Activated CD8-positive, alpha-beta memory T cell treated with anti-CD3 and anti-CD28 coated beads for 24 hours (primary cell): ENCODE measurements at regions not wholly inside any gene's neighbourhood (a gene's known extent, or its start where the extent isn't known, plus 50 kb on each side); places are given as distances from the start of the nearest gene placed in this dataset.

Source experiments
- DNase-seq: peaks from one replicate; pipeline ENCODE4 v3.0.0-alpha.2; 2020

DNA sequence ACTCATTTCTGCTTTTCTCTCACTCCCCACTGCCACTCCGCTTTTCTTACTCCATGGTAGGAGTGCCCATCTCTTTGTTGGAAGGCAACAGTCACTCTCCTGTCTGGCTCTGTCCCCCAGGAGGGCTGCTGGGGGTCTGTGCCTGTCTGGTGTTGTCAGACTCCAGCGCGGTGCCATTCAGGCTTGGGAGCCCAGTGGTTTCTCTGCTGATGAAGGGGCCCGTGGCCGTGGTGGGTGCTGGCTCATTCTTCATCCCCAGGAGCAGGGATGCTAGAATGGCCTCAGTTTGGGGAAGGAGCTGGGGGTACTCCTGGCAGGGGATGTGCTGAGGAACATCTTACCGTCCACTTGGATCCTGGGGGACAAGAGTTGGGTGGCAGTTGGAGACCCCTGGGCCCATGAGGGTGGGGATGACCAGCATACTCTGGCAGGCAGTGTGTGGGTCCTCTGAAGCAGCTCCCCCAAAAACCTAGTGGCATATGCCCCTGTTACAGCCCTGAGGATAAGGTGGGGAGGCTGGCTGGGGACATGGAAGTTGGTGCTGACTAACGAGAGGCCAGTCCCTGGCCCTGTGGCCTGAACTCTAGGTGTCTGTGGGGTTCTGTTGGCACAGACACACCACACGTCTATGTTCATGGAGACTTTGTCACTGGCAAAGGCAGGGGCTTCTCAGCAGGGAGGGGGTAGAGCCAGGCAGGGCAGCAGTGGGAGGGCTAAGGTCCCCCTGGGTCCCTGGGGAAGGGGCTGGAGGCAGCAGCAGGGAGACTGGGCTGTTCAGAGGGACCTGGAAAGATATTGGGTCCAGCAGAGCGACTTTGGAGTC lies 102.8 kb upstream of the RET start:
- DNase-seq = peak; percentile 33

DNA sequence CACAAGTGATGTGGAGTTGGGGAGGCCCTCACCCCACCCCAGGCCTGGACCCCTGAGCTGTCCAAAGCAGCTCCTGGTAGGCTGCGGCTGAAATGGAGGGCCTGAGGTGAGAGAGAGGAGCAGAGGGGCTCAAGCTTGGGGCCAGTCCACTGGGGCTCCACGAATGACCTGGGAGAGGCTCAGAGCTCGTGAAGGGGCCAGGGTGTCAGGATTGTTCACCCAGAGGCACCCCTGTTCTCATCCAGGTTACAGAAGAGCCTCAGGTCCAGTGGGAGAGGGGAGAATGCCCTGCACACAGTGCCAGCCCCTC lies 102.2 kb upstream of the RET start:
- DNase-seq = no peak

DNA sequence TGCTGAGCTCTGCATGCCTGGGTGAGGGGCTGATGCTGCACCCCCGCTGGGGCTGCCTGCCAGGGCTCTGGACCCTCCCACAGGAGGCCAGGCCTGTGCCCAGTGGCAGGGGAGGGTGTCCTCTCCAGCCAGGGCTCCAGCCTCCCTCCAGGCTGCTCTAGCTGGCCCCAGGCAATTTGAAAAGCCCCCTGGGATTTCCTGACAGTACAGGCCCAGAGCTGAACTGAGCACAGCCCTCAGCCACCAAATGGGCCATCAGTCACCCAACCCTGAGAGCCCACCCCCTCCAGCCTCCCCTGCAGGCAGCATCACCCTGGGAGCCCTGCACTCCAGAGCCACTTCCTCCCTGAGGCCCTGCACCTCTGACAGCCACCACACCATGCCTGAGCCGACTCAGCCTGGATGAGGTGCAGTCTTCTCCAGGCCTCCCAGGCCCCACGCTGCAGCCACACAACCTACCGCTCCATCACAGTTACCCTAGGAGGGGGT lies 101.8 kb upstream of the RET start:
- peak; percentile 50 for DNase-seq

DNA sequence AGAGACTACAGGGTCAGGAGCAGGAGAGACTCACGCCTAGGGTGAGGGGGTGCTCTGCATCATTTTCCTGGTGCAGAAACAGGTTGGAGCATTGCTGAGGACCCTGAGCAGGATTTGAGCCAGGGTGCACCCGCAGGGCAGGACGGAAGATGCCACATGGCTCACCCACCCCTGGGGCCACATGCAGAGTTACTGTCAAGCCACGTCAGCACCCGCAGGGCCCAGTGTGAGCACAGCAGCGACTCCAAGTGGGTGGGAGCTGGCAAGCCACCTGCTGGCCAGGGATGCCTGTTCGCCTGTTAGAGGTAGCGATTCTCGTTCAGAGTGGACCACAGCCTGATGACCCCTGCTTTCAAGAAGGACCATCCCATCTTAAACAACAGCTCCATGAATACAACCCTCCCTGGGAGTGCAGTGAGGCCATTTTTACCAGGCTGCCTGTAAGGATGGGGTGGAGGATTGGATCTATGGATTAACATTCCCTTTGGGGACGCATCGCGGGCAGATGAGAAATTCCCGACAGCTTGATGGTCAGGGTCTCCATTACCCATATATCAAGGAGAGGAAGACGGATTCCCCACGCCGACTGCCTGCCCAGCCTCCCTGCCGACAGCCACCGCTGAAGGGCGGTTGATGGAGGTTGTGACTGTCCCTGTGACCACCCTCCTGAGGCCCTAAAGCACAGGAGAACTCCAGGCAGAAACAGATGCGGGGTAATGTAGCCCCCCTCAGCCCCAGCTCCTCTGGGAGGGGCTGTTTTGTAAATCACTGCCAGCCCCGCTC lies 101.1 kb upstream of the RET start:
- DNase-seq = peak; percentile 37

DNA sequence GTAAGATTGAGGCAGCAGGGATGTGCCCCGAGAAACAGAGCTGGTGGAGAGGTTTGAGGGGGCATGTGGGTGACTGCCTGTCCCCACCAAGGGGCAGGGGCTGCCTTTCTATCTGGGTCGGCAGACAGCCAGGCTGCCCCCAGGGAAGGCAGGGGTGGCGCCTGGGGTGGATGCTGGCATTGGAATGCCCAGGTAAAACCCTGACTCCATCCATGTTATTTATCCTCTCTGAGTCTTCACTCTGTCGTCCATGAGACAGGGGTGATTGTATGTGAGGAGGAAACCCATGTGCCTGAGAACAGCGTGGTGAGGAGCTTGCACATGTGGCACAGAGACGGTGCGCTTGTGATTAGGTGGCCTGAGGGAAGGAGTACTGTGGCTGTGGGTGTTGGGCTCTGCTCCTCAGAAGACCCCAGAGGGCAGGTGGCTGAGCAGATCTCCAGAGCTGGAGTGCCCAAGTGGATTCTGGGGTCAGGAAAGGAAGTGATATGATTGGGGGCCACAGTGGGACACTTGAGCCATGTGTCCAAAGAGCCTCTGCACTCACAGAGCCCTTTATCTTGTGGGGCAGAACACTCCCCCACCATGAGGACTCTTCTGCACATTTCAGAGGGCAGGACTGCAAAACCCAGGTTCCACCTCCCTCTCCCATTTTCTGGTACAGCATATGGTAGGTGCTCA lies 100.4 kb upstream of the RET start:
- DNase-seq = peak; percentile 24

DNA sequence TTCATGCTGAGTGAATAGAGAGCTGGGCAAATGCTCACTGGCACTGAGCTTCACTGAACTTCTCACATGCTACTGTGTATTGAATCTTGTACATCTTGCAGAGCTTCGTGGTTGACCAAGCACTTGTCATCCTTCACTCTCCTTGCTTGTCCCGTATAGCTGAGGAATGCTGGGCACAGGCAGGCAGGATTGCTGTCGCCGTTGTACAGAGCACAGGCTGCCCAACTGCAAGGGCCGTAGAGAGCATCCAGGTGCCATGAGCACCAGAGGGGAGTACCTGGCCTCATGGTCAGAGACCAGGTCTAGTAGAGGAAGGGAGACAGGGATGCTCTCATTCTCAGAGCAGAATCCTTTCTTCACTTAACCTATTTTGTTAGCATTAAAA lies 99.8 kb upstream of the RET start:
- peak; percentile 28 for DNase-seq

DNA sequence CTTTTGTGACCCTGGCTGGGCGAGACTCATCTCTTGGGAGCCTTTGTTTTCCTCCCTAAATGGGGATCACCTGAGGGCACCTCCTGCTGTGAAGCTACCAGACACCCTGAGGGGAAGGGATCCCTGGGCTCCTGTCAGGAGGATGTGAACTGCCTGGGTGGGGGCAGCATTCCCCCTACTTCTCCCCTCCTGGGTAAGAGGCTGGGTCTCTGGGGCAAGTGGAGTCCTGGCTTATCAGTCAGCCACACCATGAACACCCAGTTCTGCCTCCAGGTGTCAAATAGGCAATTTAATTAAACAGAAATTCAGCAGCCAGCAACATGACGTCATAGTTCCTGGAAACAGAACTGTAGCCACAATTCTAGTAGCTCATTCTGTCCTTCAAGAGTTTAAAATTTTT lies 97.7 kb upstream of the RET start:
- DNase-seq = peak; percentile 51

DNA sequence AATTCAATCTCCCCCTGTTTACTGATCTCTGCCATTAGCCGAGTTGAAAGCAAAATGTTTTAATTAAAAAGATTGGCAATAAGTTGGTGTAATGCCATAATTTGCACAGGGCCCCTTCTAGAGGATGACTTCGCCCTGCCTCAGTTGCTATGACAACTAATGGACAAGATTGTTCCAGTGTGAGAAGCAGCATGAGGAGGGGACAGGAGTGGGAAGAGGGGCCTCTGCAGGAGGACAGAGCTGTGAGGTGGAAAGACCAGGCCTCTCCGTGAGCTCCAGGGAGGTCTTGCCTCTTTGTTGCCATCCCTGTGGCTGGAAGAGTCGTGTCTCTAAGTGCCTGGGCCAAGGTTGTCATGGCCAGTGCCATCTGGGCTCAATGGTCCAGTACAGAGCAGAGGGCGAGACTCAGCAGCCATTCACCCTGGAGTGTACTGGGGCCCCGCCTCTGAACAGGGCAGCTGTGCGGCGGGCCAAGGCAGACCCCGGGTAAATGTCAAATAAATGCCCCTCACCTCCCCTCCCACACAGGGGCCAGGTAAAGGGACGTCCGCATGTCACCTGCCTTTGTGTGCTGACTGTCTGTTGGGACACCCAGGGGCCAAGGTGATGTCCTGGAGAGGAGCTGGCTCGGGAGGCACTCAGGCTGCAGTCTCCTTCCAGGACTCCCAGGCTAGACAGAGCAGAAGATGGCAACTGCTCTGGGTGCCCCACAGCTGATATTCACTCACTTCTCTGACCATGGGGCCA lies 97.0 kb upstream of the RET start:
- DNase-seq = peak; percentile 51

DNA sequence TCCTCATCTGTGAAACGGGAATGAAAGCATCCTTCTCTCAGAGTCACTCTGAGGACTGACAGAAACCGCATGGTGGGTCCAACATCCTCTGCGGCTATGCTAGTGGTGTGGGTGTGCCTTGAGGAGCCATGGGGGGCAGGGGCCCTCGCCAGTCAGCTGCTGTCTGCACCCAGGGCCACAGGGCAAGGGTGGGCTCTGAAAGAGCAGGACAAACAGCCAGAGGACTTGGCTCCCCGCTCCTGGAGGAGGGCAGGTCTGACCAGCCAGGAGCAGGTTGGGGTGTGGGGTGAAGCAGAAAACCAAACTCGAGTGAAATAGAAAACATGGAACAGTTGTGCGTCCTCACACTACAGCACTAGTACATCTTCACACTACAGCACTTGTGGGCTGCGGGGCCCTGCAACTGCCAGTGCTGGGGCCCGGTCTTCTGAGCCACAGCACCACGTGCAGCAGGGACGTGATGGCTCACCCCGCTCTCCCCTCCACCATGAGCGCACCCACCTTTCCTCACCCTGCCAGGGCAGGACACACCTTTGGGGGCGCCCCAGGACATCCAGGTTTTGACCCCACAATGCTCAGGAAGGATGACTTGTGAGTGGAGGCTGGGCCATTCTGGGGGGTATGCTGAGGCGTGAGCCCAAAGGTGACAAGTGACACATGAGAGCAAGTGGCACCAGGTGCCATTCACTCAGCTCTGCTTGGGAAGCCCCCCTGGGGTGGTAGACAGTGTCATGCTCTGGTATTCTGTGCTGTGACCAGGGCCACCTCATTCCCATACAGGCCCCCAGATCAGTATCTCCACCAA lies 96.1 kb upstream of the RET start:
- peak; percentile 33 for DNase-seq

DNA sequence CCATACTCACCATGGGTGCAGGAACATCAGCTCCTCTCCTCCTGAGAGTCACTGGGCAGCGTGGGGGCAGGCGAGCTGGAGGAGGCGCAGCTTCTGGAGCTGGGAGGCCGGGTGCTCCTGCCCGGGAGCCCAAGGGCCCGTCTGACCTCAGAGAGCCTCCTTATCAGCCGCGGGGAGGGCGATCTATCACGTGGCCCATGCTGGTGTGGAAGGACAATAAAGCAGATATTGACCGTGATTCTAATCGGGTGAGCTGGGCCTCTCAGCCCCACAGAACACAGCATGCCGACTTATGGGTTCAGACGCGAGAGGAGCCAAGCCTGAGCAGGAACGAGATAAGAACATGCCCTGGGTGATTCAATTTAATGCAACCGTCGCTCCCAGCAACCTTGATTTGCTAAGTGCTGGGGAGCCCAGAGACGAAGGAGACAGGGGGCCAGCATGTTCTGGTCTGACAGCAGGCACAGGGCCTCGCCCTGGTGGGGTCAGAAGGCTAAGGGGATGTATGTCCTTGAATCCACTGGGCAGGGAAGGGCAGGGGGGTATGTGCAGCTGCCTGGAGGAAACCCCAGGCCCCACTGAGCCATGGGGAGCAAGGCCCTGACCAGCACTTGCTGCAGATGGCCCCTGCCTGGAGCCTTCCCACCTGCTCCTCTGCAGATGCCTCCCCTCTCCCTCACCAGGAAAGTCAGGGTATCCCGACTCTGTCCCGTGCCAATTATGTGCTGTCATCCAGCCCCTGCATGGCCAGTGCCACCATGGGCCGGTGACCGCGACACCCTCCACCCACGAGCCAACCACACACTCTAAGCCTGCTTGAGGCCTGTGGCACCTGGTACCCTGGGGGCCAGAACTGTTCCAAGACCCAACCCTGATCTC lies 95.3 kb upstream of the RET start:
- peak; percentile 47 for DNase-seq

DNA sequence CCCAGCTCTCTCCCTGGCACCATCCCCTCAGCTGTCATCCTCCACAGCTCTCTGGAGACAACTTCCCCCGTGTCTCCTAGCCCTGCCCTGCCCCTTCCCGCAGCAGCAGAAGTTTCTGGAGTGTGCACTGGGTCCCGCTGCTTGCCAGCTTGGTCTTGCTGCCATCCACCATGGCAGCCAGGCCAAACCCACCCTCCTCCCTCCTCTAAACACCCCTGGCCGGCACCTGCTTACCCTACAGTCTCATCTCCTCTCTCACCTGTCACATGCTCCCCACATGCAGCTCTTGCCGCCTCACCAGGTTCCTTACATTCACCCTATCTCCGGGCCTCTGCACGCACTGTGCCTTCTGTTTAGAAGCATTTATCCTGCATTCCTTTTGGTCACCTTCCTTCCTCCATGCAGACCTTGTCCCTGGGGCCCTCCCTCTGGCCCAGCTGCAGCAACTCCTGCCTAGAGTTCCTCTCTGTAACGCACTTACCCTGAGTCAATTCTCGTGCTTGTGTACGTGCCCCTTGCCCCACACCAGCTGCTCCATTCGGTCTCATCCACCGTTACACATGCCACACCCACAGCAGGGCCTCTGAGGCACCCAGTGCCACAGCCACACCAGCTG lies 93.9 kb upstream of the RET start:
- DNase-seq = peak; percentile 41

DNA sequence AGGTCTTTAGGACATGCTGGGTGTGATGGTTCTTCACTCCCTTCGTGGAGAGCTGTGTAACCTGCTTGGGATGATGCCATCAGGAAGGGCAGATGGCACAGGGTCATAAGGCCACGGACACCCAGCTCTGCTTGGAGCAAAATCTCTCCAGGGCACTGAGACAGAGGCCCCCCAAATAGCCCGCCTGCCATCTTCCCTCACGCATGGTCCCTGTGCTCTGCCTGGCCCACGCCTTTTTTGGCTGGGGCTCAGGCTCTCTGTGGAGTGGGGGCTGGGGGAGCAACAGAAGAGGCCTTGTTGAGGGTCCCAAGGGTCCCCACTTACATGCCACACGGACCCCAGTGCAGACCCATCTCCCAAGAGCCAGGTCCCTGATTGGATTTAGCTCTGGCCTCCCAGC lies 93.3 kb upstream of the RET start:
- peak; percentile 32 for DNase-seq

DNA sequence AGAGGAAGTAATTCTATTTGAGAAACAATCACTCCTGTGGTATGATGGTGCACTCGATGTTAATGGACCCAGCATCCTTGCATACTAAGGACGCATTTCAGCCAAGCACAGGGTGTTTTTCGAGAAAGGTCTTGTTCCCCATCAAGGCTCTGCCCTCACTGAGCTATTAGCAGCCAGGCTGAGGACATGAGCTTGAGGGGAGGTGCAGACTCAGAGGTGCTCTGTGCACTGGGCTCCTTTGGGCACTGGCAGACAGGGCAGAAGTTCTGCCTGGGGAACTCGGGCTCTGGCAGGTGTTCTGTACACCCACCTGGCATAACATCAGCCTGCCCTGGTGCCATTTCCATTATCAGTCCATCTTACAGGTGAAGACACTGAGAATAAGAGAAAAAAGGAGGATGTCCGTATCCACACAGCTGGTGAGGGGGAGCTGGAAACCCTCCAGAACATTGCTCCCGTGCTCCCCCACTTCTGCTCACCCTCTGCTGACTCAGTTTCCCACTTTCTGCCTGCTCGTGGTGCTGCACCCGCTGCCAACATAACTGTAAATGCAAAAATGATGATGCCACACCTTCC lies 92.7 kb upstream of the RET start:
- DNase-seq = no peak

DNA sequence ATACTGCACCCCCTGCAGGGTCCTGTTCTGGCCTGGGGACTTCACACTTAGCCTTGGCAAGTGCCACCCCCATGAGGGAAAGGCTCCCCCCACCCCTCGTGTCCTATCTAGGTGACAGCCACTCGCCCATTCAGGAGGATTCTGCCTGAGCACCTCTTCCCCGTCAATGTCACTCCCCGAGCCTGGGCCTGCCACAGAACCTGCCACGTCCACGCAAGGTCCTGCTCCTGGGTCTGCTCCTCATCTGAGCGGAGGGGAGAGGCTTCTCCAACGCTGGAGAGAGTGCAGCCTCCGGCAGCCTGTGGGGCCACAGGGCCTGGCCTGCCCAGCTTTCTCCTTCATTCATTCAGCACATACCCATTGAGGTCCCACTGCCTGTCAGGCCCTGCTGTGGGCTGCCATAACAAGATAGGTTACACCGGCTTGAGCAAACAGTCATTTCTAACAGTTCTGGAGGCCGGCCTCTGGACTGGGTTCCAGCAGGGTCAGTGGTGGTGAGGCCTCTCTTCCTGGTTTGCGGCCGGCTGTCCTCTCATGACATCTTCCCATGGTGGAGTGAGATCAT lies 92.0 kb upstream of the RET start:
- peak; percentile 52 for DNase-seq

DNA sequence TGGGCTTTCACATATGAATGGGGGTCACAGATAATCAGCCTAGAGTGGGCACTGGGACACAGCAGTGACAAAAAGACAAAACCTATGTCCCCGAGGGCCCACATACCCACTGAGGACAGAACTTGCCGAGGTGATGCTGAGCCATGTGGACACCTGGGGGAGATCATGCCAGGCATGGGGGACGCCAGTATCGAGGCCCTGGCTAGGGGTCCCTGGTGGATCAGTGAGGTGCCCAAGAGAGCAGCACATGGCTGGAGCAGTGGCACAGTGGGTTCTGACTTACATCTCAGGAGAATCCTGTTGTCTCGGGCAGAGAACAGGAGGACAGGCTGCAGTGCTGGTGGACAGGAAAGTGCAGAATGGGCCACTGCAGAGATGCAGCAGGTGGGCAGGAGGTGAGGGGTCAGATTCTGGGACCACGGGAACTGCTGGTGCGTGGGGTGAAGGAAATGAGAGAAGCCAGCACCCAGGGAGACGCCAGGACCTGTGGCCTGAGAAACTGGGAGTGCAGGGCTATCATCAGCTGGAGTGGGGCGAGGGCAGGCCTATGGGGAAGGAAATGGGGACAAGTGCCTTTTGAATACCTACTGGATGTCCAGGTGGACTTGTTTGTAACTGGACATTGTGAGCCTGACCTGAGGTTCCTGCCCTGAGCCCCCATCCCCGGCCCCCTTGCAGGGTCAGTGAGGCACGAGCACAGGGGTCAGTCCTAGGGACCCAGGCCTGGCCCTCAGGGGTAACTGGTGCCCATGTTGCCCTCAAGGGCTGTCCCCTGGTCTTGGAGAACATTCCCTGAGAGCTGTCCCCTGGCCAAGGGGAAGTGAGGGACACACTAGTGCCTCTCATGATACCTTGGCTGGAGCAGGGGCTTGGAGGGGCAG lies 91.2 kb upstream of the RET start:
- peak; percentile 42 for DNase-seq

DNA sequence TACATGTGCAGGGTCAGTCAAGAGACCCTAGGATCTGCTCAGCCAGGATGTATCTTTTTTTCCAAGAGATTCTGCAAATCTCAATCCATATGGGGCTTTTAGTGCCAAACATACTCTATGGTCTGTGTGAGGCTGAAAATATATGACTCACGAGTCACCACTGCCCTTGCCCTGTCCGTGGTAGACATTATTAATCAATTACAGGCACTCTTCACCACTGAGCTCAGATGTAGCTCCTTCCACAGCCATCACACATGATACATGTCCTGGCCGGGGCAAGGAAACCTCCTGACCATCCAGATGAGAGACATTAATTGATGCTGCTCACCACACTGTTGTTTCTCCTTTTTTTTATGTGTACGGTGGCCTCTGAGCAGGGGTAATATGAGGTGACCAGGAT lies 90.2 kb upstream of the RET start:
- no peak for DNase-seq

DNA sequence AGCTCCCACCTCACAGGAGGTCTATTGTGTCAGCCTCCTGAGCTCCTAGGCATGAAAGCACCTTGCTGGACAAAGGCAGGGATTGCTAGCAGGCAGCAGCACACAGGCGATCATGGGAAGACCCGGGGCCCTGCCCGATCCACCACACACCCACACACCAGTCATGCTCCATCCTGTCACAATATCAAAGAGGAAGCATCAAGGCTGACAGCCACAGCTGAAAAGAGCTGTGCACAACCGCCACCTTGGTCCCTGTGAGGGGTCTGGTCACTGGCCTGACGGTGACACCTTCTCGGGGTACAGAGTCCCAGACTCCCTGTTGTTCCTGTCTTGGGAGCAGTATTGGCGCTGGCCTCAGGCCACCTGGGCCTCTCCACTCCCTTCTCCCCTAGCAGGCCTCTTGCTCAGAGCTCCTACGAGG lies 89.7 kb upstream of the RET start:
- DNase-seq = peak; percentile 50

DNA sequence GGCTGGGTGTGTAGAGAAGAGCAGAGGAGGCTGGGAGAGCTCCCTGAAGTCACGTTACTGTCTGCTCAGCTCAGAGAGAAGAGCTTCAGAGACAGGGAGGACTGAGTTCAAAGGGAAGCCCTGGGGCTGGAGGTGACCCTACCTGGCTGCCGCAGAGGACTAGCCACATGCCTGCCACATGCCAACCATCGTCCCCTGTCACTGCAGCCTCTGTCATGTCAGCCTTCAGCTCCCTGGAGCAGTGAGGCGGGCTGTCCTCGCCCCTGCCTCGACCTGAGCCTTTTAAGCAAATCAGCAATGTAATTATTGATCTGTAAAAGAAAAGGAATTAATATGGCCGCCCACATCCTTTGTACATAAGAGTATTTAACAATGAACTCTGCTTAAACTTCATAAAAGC lies 89.3 kb upstream of the RET start:
- peak; percentile 49 for DNase-seq

DNA sequence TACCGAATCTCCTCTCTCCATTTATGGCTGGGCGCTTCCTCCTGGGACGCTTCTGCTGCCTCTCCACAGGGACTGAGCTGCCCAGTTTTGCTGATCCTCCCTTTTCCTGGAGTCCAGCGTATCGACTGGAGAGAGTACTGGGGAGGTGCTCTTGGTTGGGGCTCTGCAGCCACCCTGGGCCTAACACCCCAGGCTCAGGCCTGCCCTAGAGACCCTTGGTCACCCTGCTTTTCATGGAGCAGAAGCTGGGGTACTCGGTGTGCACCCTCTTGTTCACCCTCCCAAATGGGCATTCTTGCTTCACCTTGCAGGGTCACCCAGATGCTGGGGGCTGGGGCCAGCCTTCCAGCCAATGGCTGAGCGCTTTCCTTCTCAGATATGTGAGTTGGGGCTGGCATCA lies 88.8 kb upstream of the RET start:
- no peak for DNase-seq
